ENCODE measurements at regions not wholly inside any gene's neighbourhood (a gene's known extent, or its start where the extent isn't known, plus 50 kb on each side); places are given as distances from the start of the nearest gene placed in this dataset.
"Not testable (repeated sequence)": the region's sequence is repeated elsewhere in the genome, so short reads cannot be mapped to it uniquely, and the experiment has no call there.

- no peak for DNase-seq
Measured at GRCh38 chr4:181006499-181007260, 1236.5 kb upstream of the TENM3 start.

GRCh38 chr4:181007751-181008150 is 1235.5 kb upstream of the TENM3 start:
- DNase-seq = no peak

GRCh38 chr4:181008164-181008563 is 1235.0 kb upstream of the TENM3 start:
- DNase-seq = no peak

- no peak for DNase-seq
Measured at GRCh38 chr4:181013162-181013561, 1230.0 kb upstream of the TENM3 start.

GRCh38 chr4:181017038-181017437 is 1226.2 kb upstream of the TENM3 start:
- DNase-seq = no peak

- no peak for DNase-seq
Measured at GRCh38 chr4:181018472-181018871, 1224.7 kb upstream of the TENM3 start.

- DNase-seq = no peak
Measured at GRCh38 chr4:181018913-181019312, 1224.3 kb upstream of the TENM3 start.

- no peak for DNase-seq
Measured at GRCh38 chr4:181020456-181020855, 1222.7 kb upstream of the TENM3 start.

- no peak for DNase-seq
Measured at GRCh38 chr4:181021213-181021612, 1222.0 kb upstream of the TENM3 start.

- not testable (repeated sequence) for DNase-seq
Measured at GRCh38 chr4:181030135-181030921, 1212.9 kb upstream of the TENM3 start.

- no peak for DNase-seq
Measured at GRCh38 chr4:181030961-181031360, 1212.2 kb upstream of the TENM3 start.

- no peak for DNase-seq
Measured at GRCh38 chr4:181043486-181043885, 1199.7 kb upstream of the TENM3 start.

- no peak for DNase-seq
Measured at GRCh38 chr4:181046809-181047208, 1196.4 kb upstream of the TENM3 start.

- no peak for DNase-seq
Measured at GRCh38 chr4:181051931-181052330, 1191.3 kb upstream of the TENM3 start.

GRCh38 chr4:181061787-181062186 is 1181.4 kb upstream of the TENM3 start:
- no peak for DNase-seq

GRCh38 chr4:181063212-181063611 is 1180.0 kb upstream of the TENM3 start:
- DNase-seq = no peak

- no peak for DNase-seq
Measured at GRCh38 chr4:181077341-181077740, 1165.9 kb upstream of the TENM3 start.

- no peak for DNase-seq
Measured at GRCh38 chr4:181078196-181078595, 1165.0 kb upstream of the TENM3 start.

GRCh38 chr4:181083757-181084361 is 1159.3 kb upstream of the TENM3 start:
- DNase-seq = no peak

GRCh38 chr4:181085557-181085956 is 1157.6 kb upstream of the TENM3 start:
- DNase-seq = no peak

GRCh38 chr4:181105487-181105886 is 1137.7 kb upstream of the TENM3 start:
- DNase-seq = no peak

GRCh38 chr4:181106398-181106797 is 1136.8 kb upstream of the TENM3 start:
- no peak for DNase-seq

GRCh38 chr4:181108237-181108636 is 1135.0 kb upstream of the TENM3 start:
- no peak for DNase-seq

- no peak for DNase-seq
Measured at GRCh38 chr4:181119186-181119585, 1124.0 kb upstream of the TENM3 start.
